HG02870 (cell line): ENCODE measurements at regions not wholly inside any gene's neighbourhood (a gene's known extent, or its start where the extent isn't known, plus 50 kb on each side); places are given as distances from the start of the nearest gene placed in this dataset.
"Not testable (repeated sequence)": the region's sequence is repeated elsewhere in the genome, so short reads cannot be mapped to it uniquely, and the experiment has no call there.

Experiments
- ATAC-seq: cut with Tn5 transposase; IDR thresholded peaks from one replicate; pipeline ENCODE4 v1.9.1; 2021; ENCODE audit warnings: mild to moderate bottlenecking, moderate library complexity; ENCODE audit not compliant: unreplicated experiment

- no peak for ATAC-seq
Observed at GRCh38 chr20:6355754-6356451, 233.1 kb upstream of the FERMT1 start.

GRCh38 chr20:6348908-6349307 is 226.1 kb upstream of the FERMT1 start:
- no peak for ATAC-seq

GRCh38 chr20:6347916-6348315 is 225.1 kb upstream of the FERMT1 start:
- ATAC-seq = no peak

- ATAC-seq = no peak
Observed at GRCh38 chr20:6341491-6341890, 218.7 kb upstream of the FERMT1 start.

GRCh38 chr20:6339176-6339575 is 216.3 kb upstream of the FERMT1 start:
- no peak for ATAC-seq

- no peak for ATAC-seq
Observed at GRCh38 chr20:6333110-6333509, 210.3 kb upstream of the FERMT1 start.

- ATAC-seq = not testable (repeated sequence)
Observed at GRCh38 chr20:6321235-6321634, 198.4 kb upstream of the FERMT1 start.

GRCh38 chr20:6311841-6312655 is 189.2 kb upstream of the FERMT1 start:
- no peak for ATAC-seq

GRCh38 chr20:6311097-6311496 is 188.3 kb upstream of the FERMT1 start:
- no peak for ATAC-seq

GRCh38 chr20:6305536-6305935 is 182.7 kb upstream of the FERMT1 start:
- no peak for ATAC-seq

GRCh38 chr20:6302041-6302440 is 179.2 kb upstream of the FERMT1 start:
- no peak for ATAC-seq

- no peak for ATAC-seq
Observed at GRCh38 chr20:6299456-6299855, 176.6 kb upstream of the FERMT1 start.

GRCh38 chr20:6298049-6298448 is 175.2 kb upstream of the FERMT1 start:
- ATAC-seq = no peak

- no peak for ATAC-seq
Observed at GRCh38 chr20:6295867-6296256, 173.0 kb upstream of the FERMT1 start.

GRCh38 chr20:6295127-6295866 is 172.5 kb upstream of the FERMT1 start:
- ATAC-seq = no peak

- ATAC-seq = no peak
Observed at GRCh38 chr20:6287471-6287870, 164.6 kb upstream of the FERMT1 start.

- ATAC-seq = no peak
Observed at GRCh38 chr20:6282642-6283041, 159.8 kb upstream of the FERMT1 start.

- no peak for ATAC-seq
Observed at GRCh38 chr20:6277661-6278240, 154.9 kb upstream of the FERMT1 start.

- not testable (repeated sequence) for ATAC-seq
Observed at GRCh38 chr20:6270404-6270803, 147.6 kb upstream of the FERMT1 start.

- no peak for ATAC-seq
Observed at GRCh38 chr20:6269168-6269873, 146.5 kb upstream of the FERMT1 start.
